Sigmoid colon (tissue), 4 donors: ENCODE measurements at regions not wholly inside any gene's neighbourhood (a gene's known extent, or its start where the extent isn't known, plus 50 kb on each side); places are given as distances from the start of the nearest gene placed in this dataset.

ENCODE experiments used
- CTCF ChIP-seq, 4 experiments: fragments of 450-650 bp in 3 of 4; fragments of 200-600 bp in 1 of 4; IDR thresholded peaks; one replicate each; pipeline ENCODE4 v1.5.1; 2016 to 2019; ENCODE audit warnings: antibody characterized with exemption in 4 of 4, mild to moderate bottlenecking in 3 of 4, moderate library complexity in 2 of 4
- EP300 ChIP-seq, 4 donors: sonication (generic); formaldehyde crosslinking; IDR thresholded peaks; one replicate each; pipeline ENCODE4 v1.6.1; 2017; ENCODE audit warnings: antibody characterized with exemption in 4 of 4
- POLR2A ChIP-seq, 2 donors: fragments of 450-650 bp; IDR thresholded peaks; one replicate each; pipeline ENCODE4 v1.6.1; 2016; ENCODE audit warnings: antibody characterized with exemption in 2 of 2, mild to moderate bottlenecking in 2 of 2, moderate library complexity in 2 of 2
- POLR2AphosphoS5 ChIP-seq, 4 donors: sonication (generic); formaldehyde crosslinking; IDR thresholded peaks; one replicate each; pipeline ENCODE4 v1.6.1; 2017; ENCODE audit warnings: antibody characterized with exemption in 4 of 4

- no peak for TF ChIP-seq CTCF (IDR thresholded peaks at IDR 0.05)
- TF ChIP-seq POLR2AphosphoS5 (IDR thresholded peaks at IDR 0.05), result no peak
- TF ChIP-seq POLR2A (IDR thresholded peaks at IDR 0.05), result no peak
- no peak for TF ChIP-seq EP300 (IDR thresholded peaks at IDR 0.05)
Observed at GRCh38 chr17:6361733-6362132, 73.2 kb downstream of the AIPL1 start.
